OCI-LY3 (cell line): ENCODE measurements at regions not wholly inside any gene's neighbourhood (a gene's known extent, or its start where the extent isn't known, plus 50 kb on each side); places are given as distances from the start of the nearest gene placed in this dataset.

Experiments used
- H2AFZ ChIP-seq: fragments of 200-600, 300-600 bp; shearing (Covaris generic); 2 replicates; pipeline ENCODE4 v1.6.0; 2014; ENCODE audit warnings: antibody characterized with exemption, low read depth, low read length
- H3K27ac ChIP-seq: fragments of 200-600, 300-600 bp; sonication (generic); 2 replicates; pipeline ENCODE4 v1.5.1; 2014; ENCODE audit warnings: mild to moderate bottlenecking, low read length, moderate library complexity, mixed read lengths
- H3K27me3 ChIP-seq: fragments of 200-600, 300-600 bp; sonication (generic); 2 replicates; pipeline ENCODE4 v1.6.1; 2014; ENCODE audit warnings: low read depth, low read length, mixed read lengths
- H3K36me3 ChIP-seq: fragments of 200-600, 300-600 bp; sonication (generic); replicated peaks from 2 replicates; pipeline ENCODE3; 2014; ENCODE audit warnings: low read depth, low read length, mixed read lengths
- H3K4me1 ChIP-seq: fragments of 300-600, 200-600 bp; sonication (generic); 2 replicates; pipeline ENCODE4 v1.6.1; 2014; ENCODE audit warnings: low read length, mixed read lengths
- H3K4me2 ChIP-seq: fragments of 200-600, 300-600 bp; sonication (generic); 2 replicates; pipeline ENCODE4 v1.6.1; 2014; ENCODE audit warnings: low read length, mixed read lengths
- H3K4me3 ChIP-seq: fragments of 300-600, 200-600 bp; sonication (generic); 2 replicates; pipeline ENCODE4 v1.5.1; 2014; ENCODE audit warnings: antibody characterized with exemption, mild to moderate bottlenecking, low read length, moderate library complexity
- H3K79me2 ChIP-seq: fragments of 300-600, 200-600 bp; shearing (Covaris generic); 2 replicates; pipeline ENCODE4 v1.6.1; 2014; ENCODE audit warnings: mild to moderate bottlenecking, low read length, mixed read lengths
- H3K9ac ChIP-seq: fragments of 300-600, 200-600 bp; shearing (Covaris generic); 2 replicates; pipeline ENCODE4 v1.6.0; 2014; ENCODE audit warnings: mild to moderate bottlenecking, low read length, moderate library complexity
- H3K9me3 ChIP-seq: fragments of 200-600, 300-600 bp; shearing (Covaris generic); 2 replicates; pipeline ENCODE4 v1.6.1; 2014; ENCODE audit warnings: low read length, mixed read lengths; ENCODE audit not compliant: insufficient read depth
- H4K20me1 ChIP-seq: fragments of 200-600, 300-600 bp; sonication (generic); 2 replicates; pipeline ENCODE4 v1.6.1; 2016; ENCODE audit warnings: low read length, mixed read lengths; ENCODE audit not compliant: insufficient read depth
- EZH2phosphoT487 ChIP-seq: fragments of 200-600 bp; shearing (Covaris generic); IDR thresholded peaks from 2 replicates; pipeline ENCODE4 v1.6.1; 2018; ENCODE audit warnings: antibody characterized with exemption, mixed run types, low read depth
- TF ChIP-seq, protein P1 (sequence below): fragments of 200-600, 300-600 bp; sonication (generic); IDR thresholded peaks from 2 replicates; pipeline ENCODE4 v1.5.1; 2014; ENCODE audit warnings: antibody characterized with exemption, low read length, low read depth

DNA sequence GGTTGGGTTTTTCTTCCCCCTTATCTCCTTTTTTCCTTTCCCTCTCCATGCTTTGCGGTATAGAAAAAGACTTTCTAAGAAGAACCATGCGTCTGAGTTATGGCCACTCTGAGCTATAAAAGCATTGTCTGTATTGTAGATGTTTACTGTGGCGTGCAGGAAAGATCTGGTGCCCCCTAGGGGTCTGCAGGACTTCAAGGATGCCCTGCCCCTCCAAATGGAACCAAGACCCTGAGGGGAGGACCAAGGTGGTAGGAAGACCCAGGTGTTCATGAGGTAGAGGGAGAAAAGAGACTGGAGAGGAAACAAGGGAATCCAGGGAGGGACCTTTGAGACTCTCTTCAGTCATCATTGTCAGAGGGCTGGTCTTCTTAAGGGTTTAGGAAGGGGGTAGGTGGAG, 68.8 kb downstream of the CYP26A1 start:
- H3K9ac ChIP-seq: no peak overlapping the region
- H3K4me1 ChIP-seq: no peaks in the 10 kb centered on the region
- H3K36me3 ChIP-seq: no peaks in the 10 kb centered on the region
- H4K20me1 ChIP-seq: no peaks in the 10 kb centered on the region
- TF ChIP-seq, protein P1, sequence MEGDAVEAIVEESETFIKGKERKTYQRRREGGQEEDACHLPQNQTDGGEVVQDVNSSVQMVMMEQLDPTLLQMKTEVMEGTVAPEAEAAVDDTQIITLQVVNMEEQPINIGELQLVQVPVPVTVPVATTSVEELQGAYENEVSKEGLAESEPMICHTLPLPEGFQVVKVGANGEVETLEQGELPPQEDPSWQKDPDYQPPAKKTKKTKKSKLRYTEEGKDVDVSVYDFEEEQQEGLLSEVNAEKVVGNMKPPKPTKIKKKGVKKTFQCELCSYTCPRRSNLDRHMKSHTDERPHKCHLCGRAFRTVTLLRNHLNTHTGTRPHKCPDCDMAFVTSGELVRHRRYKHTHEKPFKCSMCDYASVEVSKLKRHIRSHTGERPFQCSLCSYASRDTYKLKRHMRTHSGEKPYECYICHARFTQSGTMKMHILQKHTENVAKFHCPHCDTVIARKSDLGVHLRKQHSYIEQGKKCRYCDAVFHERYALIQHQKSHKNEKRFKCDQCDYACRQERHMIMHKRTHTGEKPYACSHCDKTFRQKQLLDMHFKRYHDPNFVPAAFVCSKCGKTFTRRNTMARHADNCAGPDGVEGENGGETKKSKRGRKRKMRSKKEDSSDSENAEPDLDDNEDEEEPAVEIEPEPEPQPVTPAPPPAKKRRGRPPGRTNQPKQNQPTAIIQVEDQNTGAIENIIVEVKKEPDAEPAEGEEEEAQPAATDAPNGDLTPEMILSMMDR: no peak; the same call in 1 of the 2 replicates
- no peak for TF ChIP-seq EZH2phosphoT487
- H3K4me3 ChIP-seq: no peak overlapping the region
- no peaks in the 10 kb centered on the region for H3K79me2 ChIP-seq
- no peak overlapping the region for H3K27ac ChIP-seq
- H3K27me3 ChIP-seq: no peaks in the 10 kb centered on the region
- no peaks in the 10 kb centered on the region for H3K9me3 ChIP-seq
- H3K4me2 ChIP-seq: no peak overlapping the region
- H2AFZ ChIP-seq: no peak overlapping the region

DNA sequence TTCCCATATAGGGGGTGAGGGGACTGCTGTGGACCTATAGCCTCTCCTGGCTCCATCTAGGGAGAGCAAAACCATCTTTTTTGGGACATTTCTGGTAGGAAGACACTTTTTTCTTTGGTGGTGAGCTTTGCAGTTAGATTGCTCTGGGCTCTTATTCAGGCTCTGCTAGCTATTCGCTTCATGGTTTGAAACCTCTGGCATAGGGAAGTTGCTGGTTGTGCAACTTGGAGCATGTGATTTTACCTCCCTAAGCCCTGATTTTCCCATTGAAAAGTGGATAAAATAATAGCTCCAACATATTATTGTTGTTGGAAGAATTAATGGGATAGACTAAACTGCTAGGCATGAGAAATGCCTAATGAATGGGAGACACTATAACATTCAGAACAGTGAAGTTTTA, 69.6 kb downstream of the CYP26A1 start:
- Histone ChIP-seq H2AFZ (no peak overlapping the region), H3K4me1 (no peaks in the 10 kb centered on the region), H3K9ac (no peak overlapping the region), H3K4me3 (no peak overlapping the region), H3K27ac (no peak overlapping the region), H3K4me2 (no peak overlapping the region), H3K79me2 (no peaks in the 10 kb centered on the region), H3K9me3 (no peaks in the 10 kb centered on the region), H3K36me3 (no peaks in the 10 kb centered on the region), H4K20me1 (no peaks in the 10 kb centered on the region), H3K27me3 (no peaks in the 10 kb centered on the region)
- TF ChIP-seq, protein P1: no peak
- TF ChIP-seq EZH2phosphoT487: no peak

- Histone ChIP-seq H3K4me3 (no peak overlapping the region), H4K20me1 (no peaks in the 10 kb centered on the region), H3K36me3 (no peaks in the 10 kb centered on the region), H3K4me2 (no peak overlapping the region), H3K27ac (no peak overlapping the region), H2AFZ (no peak overlapping the region), H3K9ac (no peak overlapping the region), H3K27me3 (no peaks in the 10 kb centered on the region), H3K9me3 (no peaks in the 10 kb centered on the region), H3K79me2 (no peaks in the 10 kb centered on the region), H3K4me1 (no peaks in the 10 kb centered on the region)
- no peak for TF ChIP-seq EZH2phosphoT487
- TF ChIP-seq, protein P1: no peak
Observed at GRCh38 chr10:93146336-93146735, 72.6 kb downstream of the CYP26A1 start.

GRCh38 chr10:93147281-93147680, 73.6 kb downstream of the CYP26A1 start:
- Histone ChIP-seq H4K20me1 (no peaks in the 10 kb centered on the region), H3K4me1 (no peaks in the 10 kb centered on the region), H3K4me2 (no peak overlapping the region), H3K79me2 (no peaks in the 10 kb centered on the region), H3K36me3 (no peaks in the 10 kb centered on the region), H3K4me3 (no peak overlapping the region), H3K27ac (no peak overlapping the region), H3K9me3 (no peaks in the 10 kb centered on the region), H2AFZ (no peak overlapping the region), H3K9ac (no peak overlapping the region), H3K27me3 (no peaks in the 10 kb centered on the region)
- TF ChIP-seq, protein P1: no peak
- TF ChIP-seq EZH2phosphoT487: no peak
